HG02885 (cell line): ENCODE measurements at regions not wholly inside any gene's neighbourhood (a gene's known extent, or its start where the extent isn't known, plus 50 kb on each side); places are given as distances from the start of the nearest gene placed in this dataset.

Source experiments
- ATAC-seq: cut with Tn5 transposase; IDR thresholded peaks from one replicate; pipeline ENCODE4 v1.9.1; 2021; ENCODE audit warnings: mild to moderate bottlenecking; ENCODE audit not compliant: unreplicated experiment, poor library complexity

GRCh38 chr5:39482098-39482497, 57.3 kb upstream of the DAB2 start:
- ATAC-seq: no peak

GRCh38 chr5:39479537-39479936, 54.8 kb upstream of the DAB2 start:
- no peak for ATAC-seq

- no peak for ATAC-seq
Measured at GRCh38 chr5:39478863-39479262, 54.1 kb upstream of the DAB2 start.

- ATAC-seq: no peak
Measured at GRCh38 chr5:39476843-39477220, 52.1 kb upstream of the DAB2 start.

- ATAC-seq: no peak
Measured at GRCh38 chr5:39475881-39476842, 51.4 kb upstream of the DAB2 start.

- no peak for ATAC-seq
Measured at GRCh38 chr5:39475159-39475571, 50.4 kb upstream of the DAB2 start.
